HG03342 (cell line): ENCODE measurements at regions not wholly inside any gene's neighbourhood (a gene's known extent, or its start where the extent isn't known, plus 50 kb on each side); places are given as distances from the start of the nearest gene placed in this dataset.

Experiments
- ATAC-seq: cut with Tn5 transposase; IDR thresholded peaks from one replicate; pipeline ENCODE4 v1.9.1; 2021; ENCODE audit warnings: mild to moderate bottlenecking, moderate library complexity; ENCODE audit not compliant: unreplicated experiment

- no peak for ATAC-seq
Observed at GRCh38 chr4:10212400-10212799, 95.8 kb upstream of the WDR1 start.

- ATAC-seq, result no peak
Observed at GRCh38 chr4:10207116-10207515, 90.5 kb upstream of the WDR1 start.

- no peak for ATAC-seq
Observed at GRCh38 chr4:10205223-10205622, 88.6 kb upstream of the WDR1 start.

GRCh38 chr4:10204401-10205058, 87.9 kb upstream of the WDR1 start:
- no peak for ATAC-seq

- ATAC-seq, result no peak
Observed at GRCh38 chr4:10203851-10204250, 87.3 kb upstream of the WDR1 start.

- no peak for ATAC-seq
Observed at GRCh38 chr4:10201381-10202223, 85.0 kb upstream of the WDR1 start.

- no peak for ATAC-seq
Observed at GRCh38 chr4:10200869-10201268, 84.3 kb upstream of the WDR1 start.

GRCh38 chr4:10198365-10198764, 81.8 kb upstream of the WDR1 start:
- ATAC-seq, result no peak

GRCh38 chr4:10197952-10198351, 81.4 kb upstream of the WDR1 start:
- no peak for ATAC-seq

- ATAC-seq, result no peak
Observed at GRCh38 chr4:10196191-10196590, 79.6 kb upstream of the WDR1 start.

- ATAC-seq, result no peak
Observed at GRCh38 chr4:10192331-10192730, 75.7 kb upstream of the WDR1 start.

- no peak for ATAC-seq
Observed at GRCh38 chr4:10188400-10189004, 71.9 kb upstream of the WDR1 start.

- ATAC-seq, result no peak
Observed at GRCh38 chr4:10186228-10187214, 69.9 kb upstream of the WDR1 start.

GRCh38 chr4:10185518-10186227, 69.1 kb upstream of the WDR1 start:
- ATAC-seq, result no peak

GRCh38 chr4:10184501-10184938, 67.9 kb upstream of the WDR1 start:
- ATAC-seq, result no peak

- ATAC-seq, result no peak
Observed at GRCh38 chr4:10184041-10184440, 67.4 kb upstream of the WDR1 start.

- ATAC-seq, result no peak
Observed at GRCh38 chr4:10183462-10183861, 66.9 kb upstream of the WDR1 start.

GRCh38 chr4:10182446-10183424, 66.1 kb upstream of the WDR1 start:
- no peak for ATAC-seq
